ENCODE measurements at regions not wholly inside any gene's neighbourhood (a gene's known extent, or its start where the extent isn't known, plus 50 kb on each side); places are given as distances from the start of the nearest gene placed in this dataset.
"Not testable (repeated sequence)": the region's sequence is repeated elsewhere in the genome, so short reads cannot be mapped to it uniquely, and the experiment has no call there.

- DNase-seq: no peak
Observed at GRCh38 chr2:82781176-82781915, 1677.7 kb downstream of the SUCLG1 start.

- DNase-seq: no peak
Observed at GRCh38 chr2:82780050-82780449, 1679.0 kb downstream of the SUCLG1 start.

- DNase-seq: no peak
Observed at GRCh38 chr2:82752396-82752795, 1706.7 kb downstream of the SUCLG1 start.

- no peak for DNase-seq
Observed at GRCh38 chr2:82748653-82749052, 1710.4 kb downstream of the SUCLG1 start.

GRCh38 chr2:82740527-82740926, 1718.6 kb downstream of the SUCLG1 start:
- no peak for DNase-seq

- not testable (repeated sequence) for DNase-seq
Observed at GRCh38 chr2:82737965-82738364, 1721.1 kb downstream of the SUCLG1 start.

- DNase-seq: no peak
Observed at GRCh38 chr2:82735336-82735735, 1723.7 kb downstream of the SUCLG1 start.

- no peak for DNase-seq
Observed at GRCh38 chr2:82731824-82732223, 1727.3 kb downstream of the SUCLG1 start.

- no peak for DNase-seq
Observed at GRCh38 chr2:82730811-82731210, 1728.3 kb downstream of the SUCLG1 start.

- no peak for DNase-seq
Observed at GRCh38 chr2:82728090-82728489, 1731.0 kb downstream of the SUCLG1 start.

GRCh38 chr2:82708681-82709080, 1750.4 kb downstream of the SUCLG1 start:
- DNase-seq: no peak

- no peak for DNase-seq
Observed at GRCh38 chr2:82697231-82697630, 1761.8 kb downstream of the SUCLG1 start.

GRCh38 chr2:82694431-82694830, 1764.6 kb downstream of the SUCLG1 start:
- no peak for DNase-seq

- no peak for DNase-seq
Observed at GRCh38 chr2:82690757-82691411, 1768.2 kb downstream of the SUCLG1 start.

GRCh38 chr2:82675186-82675585, 1783.9 kb downstream of the SUCLG1 start:
- DNase-seq: no peak

GRCh38 chr2:82674652-82675051, 1784.4 kb downstream of the SUCLG1 start:
- no peak for DNase-seq

- no peak for DNase-seq
Observed at GRCh38 chr2:82667491-82667890, 1791.6 kb downstream of the SUCLG1 start.

- DNase-seq: no peak
Observed at GRCh38 chr2:82665691-82666090, 1793.4 kb downstream of the SUCLG1 start.

GRCh38 chr2:82657106-82657505, 1802.0 kb downstream of the SUCLG1 start:
- DNase-seq: no peak

- no peak for DNase-seq
Observed at GRCh38 chr2:82656420-82656819, 1802.7 kb downstream of the SUCLG1 start.

GRCh38 chr2:82652117-82652516, 1807.0 kb downstream of the SUCLG1 start:
- no peak for DNase-seq

- no peak for DNase-seq
Observed at GRCh38 chr2:82650038-82650437, 1809.0 kb downstream of the SUCLG1 start.

- no peak for DNase-seq
Observed at GRCh38 chr2:82641598-82642180, 1817.4 kb downstream of the SUCLG1 start.

- DNase-seq: no peak
Observed at GRCh38 chr2:82636402-82637020, 1822.6 kb downstream of the SUCLG1 start.

All from T-helper 2 cell (primary cell).